SK-N-SH (cell line): ENCODE measurements at regions not wholly inside any gene's neighbourhood (a gene's known extent, or its start where the extent isn't known, plus 50 kb on each side); places are given as distances from the start of the nearest gene placed in this dataset.

Experiments
- CTCF ChIP-seq: fragments of 200-600 bp; sonication (generic); IDR thresholded peaks from 2 replicates; pipeline ENCODE4 v1.6.1; 2017; ENCODE audit warnings: antibody characterized with exemption, mild to moderate bottlenecking, moderate library complexity
- ELF1 ChIP-seq: IDR thresholded peaks from 2 replicates; pipeline ENCODE4 v1.4.0; 2012
- EZH2phosphoT487 ChIP-seq: fragments of 200-600 bp; sonication (generic); IDR thresholded peaks from 2 replicates; pipeline ENCODE4 v1.6.1; 2017; ENCODE audit warnings: low read depth, mixed run types, mild to moderate bottlenecking, antibody characterized with exemption, moderate library complexity, borderline replicate concordance
- FOXJ3 ChIP-seq: sonication (generic); formaldehyde crosslinking; IDR thresholded peaks from 2 replicates; pipeline ENCODE4 v1.5.1; 2020; ENCODE audit warnings: mild to moderate bottlenecking, missing genetic modification reagents
- GABPA ChIP-seq: IDR thresholded peaks from 2 replicates; pipeline ENCODE4 v1.4.0; 2012; ENCODE audit warnings: low read depth, mild to moderate bottlenecking
- GATA2 ChIP-seq: sonication (generic); formaldehyde crosslinking; IDR thresholded peaks from 2 replicates; pipeline ENCODE4 v1.5.0; 2020; ENCODE audit warnings: mild to moderate bottlenecking, missing genetic modification reagents
- MAX ChIP-seq: IDR thresholded peaks from 2 replicates; pipeline ENCODE4 v1.4.0; 2012; ENCODE audit warnings: low read depth
- POLR2AphosphoS5 ChIP-seq: IDR thresholded peaks from 2 replicates; pipeline ENCODE4 v1.6.1; 2012; ENCODE audit warnings: low read depth, low read length
- REST ChIP-seq: IDR thresholded peaks from 2 replicates; pipeline ENCODE4 v1.6.1; 2012; ENCODE audit warnings: mild to moderate bottlenecking, low read depth, low read length, moderate library complexity
- RFX5 ChIP-seq: IDR thresholded peaks from 2 replicates; pipeline ENCODE4 v1.6.1; 2012; ENCODE audit warnings: mild to moderate bottlenecking, improper control_type of control experiment, low read length
- SIN3A ChIP-seq: IDR thresholded peaks from 2 replicates; pipeline ENCODE4 v1.6.1; 2012; ENCODE audit warnings: low read depth, mild to moderate bottlenecking, low read length, moderate library complexity, borderline replicate concordance
- SMC3 ChIP-seq: IDR thresholded peaks from 2 replicates; pipeline ENCODE4 v1.6.1; 2012; ENCODE audit warnings: low read depth, low read length, improper control_type of control experiment
- TCF12 ChIP-seq: IDR thresholded peaks from 2 replicates; pipeline ENCODE4 v1.4.0; 2012
- USF2 ChIP-seq: fragments of 150-350 bp; IDR thresholded peaks from 2 replicates; pipeline ENCODE4 v1.6.1; 2017; ENCODE audit warnings: antibody characterized with exemption, low read length, low read depth, borderline replicate concordance

- TF ChIP-seq FOXJ3 (CRISPR knock-in tag) (no peak), GABPA (no peak), POLR2AphosphoS5 (no peak), GATA2 (CRISPR knock-in tag) (no peak), REST (no peak), SIN3A (no peak), USF2 (no peak), TCF12 (no peak), EZH2phosphoT487 (no peak), MAX (no peak), ELF1 (no peak), RFX5 (no peak), SMC3 (no peak), CTCF (no peak)
These were observed 519.1 kb upstream of the NBEA start for GRCh38 chr13:34422956-34423355.
